Endothelial cell of umbilical vein (primary cell): ENCODE measurements at regions not wholly inside any gene's neighbourhood (a gene's known extent, or its start where the extent isn't known, plus 50 kb on each side); places are given as distances from the start of the nearest gene placed in this dataset.

Experiments
- BruUV-seq: library from RNA; stranded (reverse); fragments of 400-500 nt; replicated peaks from 2 replicates; lab custom pipeline; 2021; lab: Mats Ljungman, UMichigan
- CTCF ChIA-PET: fragments of 300-600, 350-600 bp; sonication (Branson Sonifier 250); formaldehyde crosslinking; loops from one replicate; lab custom pipeline; 2021; ENCODE audit warnings: antibody characterized with exemption, inconsistent platforms; lab: Charles Lee
- POLR2A ChIA-PET: fragments of 300-600, 350-600 bp; sonication (Branson Sonifier 250); formaldehyde crosslinking; loops from one replicate; lab custom pipeline; 2021; ENCODE audit warnings: antibody characterized with exemption, inconsistent platforms; lab: Charles Lee
- DNase-seq: peaks from one replicate; pipeline ENCODE4 v3.0.0-alpha.2; 2011; ENCODE audit warnings: low read depth, low spot score
- FAIRE-seq: peaks from 2 replicates; lab custom pipeline; 2011; peaks lifted over from hg19 to GRCh38; lab: Jason Lieb, UNC
- H2AFZ ChIP-seq: 2 replicates; pipeline ENCODE4 v1.6.0; 2012; ENCODE audit warnings: low read depth, low read length, control low read depth, inconsistent platforms
- H3K27ac ChIP-seq: 2 replicates; pipeline ENCODE4 v1.5.1; 2011; ENCODE audit warnings: low read depth, mild to moderate bottlenecking, control low read depth, low read length, moderate library complexity; ENCODE audit not compliant: insufficient read depth
- H3K27me3 ChIP-seq, 2 experiments: 2 replicates each; pipeline versions ENCODE4 v1.6.0 to v1.6.1; 2011; ENCODE audit warnings: low read length in 2 of 2, mixed read lengths in 1 of 2; ENCODE audit not compliant: control insufficient read depth in 2 of 2, insufficient read depth in 2 of 2
- H3K36me3 ChIP-seq, 2 experiments: 2 replicates in 1 of 2; 3 replicates in 1 of 2; pipeline ENCODE4 v1.5.1; 2011; ENCODE audit warnings: low read length in 2 of 2, mild to moderate bottlenecking in 1 of 2, moderate library complexity in 1 of 2; ENCODE audit not compliant: control insufficient read depth in 2 of 2, insufficient read depth in 2 of 2; ENCODE audit errors: extremely low read depth in 1 of 2
- H3K4me1 ChIP-seq: 3 replicates; pipeline ENCODE4 v1.5.1; 2011; ENCODE audit warnings: mild to moderate bottlenecking, low read length; ENCODE audit not compliant: control insufficient read depth, insufficient read depth; ENCODE audit errors: extremely low read depth
- H3K4me2 ChIP-seq: 2 replicates; pipeline ENCODE4 v1.6.1; 2011; ENCODE audit warnings: low read length, control low read depth, mixed read lengths; ENCODE audit not compliant: insufficient read depth
- H3K4me3 ChIP-seq, 3 experiments: fragments of 200-600 bp in 1 of 3; sonication (generic), shearing (Covaris generic) in 1 of 3; replicated peaks in 1 of 3; 2 replicates each; pipeline ENCODE4 v1.5.1; 2011 to 2016; ENCODE audit warnings: control low read depth in 3 of 3, low read length in 3 of 3, mild to moderate bottlenecking in 2 of 3, inconsistent platforms in 1 of 3, low read depth in 1 of 3, moderate library complexity in 1 of 3; ENCODE audit not compliant: insufficient read depth in 1 of 3
- H3K79me2 ChIP-seq: 2 replicates; pipeline ENCODE4 v1.6.0; 2012; ENCODE audit warnings: low read length, inconsistent platforms; ENCODE audit not compliant: control insufficient read depth, insufficient read depth
- H3K9ac ChIP-seq: replicated peaks from 2 replicates; pipeline ENCODE3; 2011; ENCODE audit warnings: low read length, control low read depth; ENCODE audit not compliant: insufficient read depth; ENCODE audit errors: extremely low read depth
- H3K9me1 ChIP-seq: replicated peaks from 3 replicates; pipeline ENCODE4 v1.6.0; 2011; ENCODE audit warnings: mild to moderate bottlenecking, low read length; ENCODE audit not compliant: control insufficient read depth, insufficient read depth; ENCODE audit errors: extremely low read depth
- H3K9me3 ChIP-seq: replicated peaks from 2 replicates; pipeline ENCODE4 v1.5.1; 2012; ENCODE audit warnings: low read length, inconsistent platforms; ENCODE audit not compliant: control insufficient read depth, insufficient read depth
- H4K20me1 ChIP-seq: replicated peaks from 2 replicates; pipeline ENCODE3; 2011; ENCODE audit warnings: mild to moderate bottlenecking, low read length; ENCODE audit not compliant: control insufficient read depth, insufficient read depth; ENCODE audit errors: extremely low read depth
- EZH2 ChIP-seq: IDR thresholded peaks from 2 replicates; pipeline ENCODE4 v1.6.1; 2012; ENCODE audit warnings: borderline replicate concordance, low read depth, mild to moderate bottlenecking, moderate library complexity, low read length, inconsistent platforms; ENCODE audit not compliant: severe bottlenecking
- FOS ChIP-seq: IDR thresholded peaks from 2 replicates; pipeline ENCODE4 v1.6.1; 2011; ENCODE audit warnings: mild to moderate bottlenecking, low read length, moderate library complexity, borderline replicate concordance; ENCODE audit not compliant: insufficient read depth
- GATA2 ChIP-seq: IDR thresholded peaks from 2 replicates; pipeline ENCODE4 v1.7.0; 2011; ENCODE audit warnings: low read depth, mild to moderate bottlenecking, moderate library complexity, mixed read lengths, low read length; ENCODE audit not compliant: insufficient read length, insufficient read depth
- JUN ChIP-seq: IDR thresholded peaks from 2 replicates; pipeline ENCODE4 v1.6.1; 2011; ENCODE audit warnings: borderline replicate concordance, low read depth; ENCODE audit not compliant: insufficient read length, insufficient read depth
- MAX ChIP-seq: IDR thresholded peaks from 2 replicates; pipeline ENCODE4 v1.6.1; 2011; ENCODE audit not compliant: insufficient read depth, insufficient read length
- MYC ChIP-seq: IDR thresholded peaks from one replicate; pipeline ENCODE4 v1.6.1; 2011; ENCODE audit warnings: mild to moderate bottlenecking, low read depth, low read length
- POLR2A ChIP-seq: IDR thresholded peaks from 2 replicates; pipeline ENCODE4 v1.6.1; 2012; ENCODE audit warnings: low read depth, mild to moderate bottlenecking, control low read depth, low read length
- POLR2AphosphoS5 ChIP-seq: IDR thresholded peaks from 2 replicates; pipeline ENCODE4 v1.6.1; 2012; ENCODE audit warnings: low read depth, mild to moderate bottlenecking, control low read depth, low read length, moderate library complexity; ENCODE audit not compliant: insufficient read depth
- dilution Hi-C: fragments of 300-500 bp; cut with MboI; formaldehyde crosslinking; loops from one replicate; pipeline ENCODE4 v1.15.0; 2019; ENCODE audit warnings: low sequenced_read_pairs; ENCODE audit not compliant: extremely low pct_ligation_motif_present
- intact Hi-C: fragments of 100-400 bp; cut with micrococcal nuclease; formaldehyde crosslinking; loops from one replicate; pipeline ENCODE4 v1.10.0; 2022
- TF ChIP-seq, protein P1 (sequence below), 2 donors: IDR thresholded peaks; 1 replicate in 1 of 2; 2 replicates in 1 of 2; pipeline ENCODE4 v1.5.1; 2011; ENCODE audit warnings: low read length in 2 of 2, mild to moderate bottlenecking in 2 of 2, moderate library complexity in 2 of 2, control low read depth in 1 of 2, inconsistent platforms in 1 of 2, low read depth in 1 of 2; ENCODE audit not compliant: insufficient read depth in 1 of 2; ENCODE audit errors: extremely low read depth in 1 of 2

- no peak overlapping the region for H3K4me2 ChIP-seq
- no peak for FAIRE-seq
- ChIA-PET CTCF (interaction anchor here (1.0 to 1.3 kb wide), 2 partner anchors 8 to 15 kb away, joined by 3 read pairs; no protein-coding TSS in a partner anchor), POLR2A (no interaction called here)
- H3K9ac ChIP-seq, result no peak overlapping the region
- no peaks in the 10 kb centered on the region for H3K9me3 ChIP-seq
- H3K9me1 ChIP-seq, result no peaks in the 10 kb centered on the region
- no peak for TF ChIP-seq POLR2A
- TF ChIP-seq, protein P1, sequence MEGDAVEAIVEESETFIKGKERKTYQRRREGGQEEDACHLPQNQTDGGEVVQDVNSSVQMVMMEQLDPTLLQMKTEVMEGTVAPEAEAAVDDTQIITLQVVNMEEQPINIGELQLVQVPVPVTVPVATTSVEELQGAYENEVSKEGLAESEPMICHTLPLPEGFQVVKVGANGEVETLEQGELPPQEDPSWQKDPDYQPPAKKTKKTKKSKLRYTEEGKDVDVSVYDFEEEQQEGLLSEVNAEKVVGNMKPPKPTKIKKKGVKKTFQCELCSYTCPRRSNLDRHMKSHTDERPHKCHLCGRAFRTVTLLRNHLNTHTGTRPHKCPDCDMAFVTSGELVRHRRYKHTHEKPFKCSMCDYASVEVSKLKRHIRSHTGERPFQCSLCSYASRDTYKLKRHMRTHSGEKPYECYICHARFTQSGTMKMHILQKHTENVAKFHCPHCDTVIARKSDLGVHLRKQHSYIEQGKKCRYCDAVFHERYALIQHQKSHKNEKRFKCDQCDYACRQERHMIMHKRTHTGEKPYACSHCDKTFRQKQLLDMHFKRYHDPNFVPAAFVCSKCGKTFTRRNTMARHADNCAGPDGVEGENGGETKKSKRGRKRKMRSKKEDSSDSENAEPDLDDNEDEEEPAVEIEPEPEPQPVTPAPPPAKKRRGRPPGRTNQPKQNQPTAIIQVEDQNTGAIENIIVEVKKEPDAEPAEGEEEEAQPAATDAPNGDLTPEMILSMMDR (IDR thresholded peaks at IDR 0.05; ENCODE audit: extremely low read depth in 1 of 2, insufficient read depth in 1 of 2, low read depth in 1 of 2, low read length in 2 of 2), result no peak
- no peak for TF ChIP-seq MAX
- H3K27me3 ChIP-seq, result peaks cover 2% of the 10 kb centered on the region in 2 experiments
- intact Hi-C loops (no loop called here), dilution Hi-C loops (no loop called here)
- no peak for DNase-seq
- H4K20me1 ChIP-seq, result no peaks in the 10 kb centered on the region
- no TSS peak for BruUV-seq
- no peaks in the 10 kb centered on the region for H3K79me2 ChIP-seq
- H3K27ac ChIP-seq, result no peak overlapping the region
- no peak overlapping the region for H2AFZ ChIP-seq
- no peaks in the 10 kb centered on the region for H3K36me3 ChIP-seq
- no peaks in the 10 kb centered on the region for H3K4me1 ChIP-seq
- no peak overlapping the region for H3K4me3 ChIP-seq
These were observed 129.6 kb upstream of the SEMA3D start for GRCh38 chr7:85316489-85316888.

- BruUV-seq, result no TSS peak
- intact Hi-C loops (no loop called here), dilution Hi-C loops (no loop called here)
- H4K20me1 ChIP-seq, result no peaks in the 10 kb centered on the region
- DNase-seq, result no peak
- no peaks in the 10 kb centered on the region for H3K36me3 ChIP-seq
- no peak for TF ChIP-seq POLR2A
- TF ChIP-seq JUN, result no peak
- TF ChIP-seq, protein P1 (IDR thresholded peaks at IDR 0.05; ENCODE audit: extremely low read depth in 1 of 2, insufficient read depth in 1 of 2, low read depth in 1 of 2, low read length in 2 of 2), result no peak
- no peak for TF ChIP-seq MAX
- no peak for TF ChIP-seq GATA2
- no peak for TF ChIP-seq POLR2AphosphoS5
- no peak for TF ChIP-seq EZH2
- TF ChIP-seq MYC, result no peak
- no peak for TF ChIP-seq FOS
- no peaks in the 10 kb centered on the region for H3K79me2 ChIP-seq
- ChIA-PET CTCF (interaction anchor here (2.0 kb wide), 1 partner anchor 17 kb away, joined by 5 read pairs; no protein-coding TSS in a partner anchor), POLR2A (interaction anchor here (0.7 kb wide), 1 partner anchor 1351 kb away, joined by 3 read pairs; no protein-coding TSS in a partner anchor)
- H2AFZ ChIP-seq, result no peak overlapping the region
- H3K9me3 ChIP-seq, result no peaks in the 10 kb centered on the region
- no peaks in the 10 kb centered on the region for H3K9me1 ChIP-seq
- H3K4me1 ChIP-seq, result no peaks in the 10 kb centered on the region
- H3K4me3 ChIP-seq, result no peak overlapping the region
- FAIRE-seq, result no peak
- no peak overlapping the region for H3K4me2 ChIP-seq
- no peak overlapping the region for H3K27ac ChIP-seq
- peaks cover 0 to 4% of the 10 kb centered on the region in 2 experiments for H3K27me3 ChIP-seq
- no peak overlapping the region for H3K9ac ChIP-seq
These were observed 123.4 kb upstream of the SEMA3D start for GRCh38 chr7:85310301-85310700.
